Ovary (tissue), 7 donors: ENCODE measurements at regions not wholly inside any gene's neighbourhood (a gene's known extent, or its start where the extent isn't known, plus 50 kb on each side); places are given as distances from the start of the nearest gene placed in this dataset.
A peak's percentile ranks its signal among the peaks of the same experiment; 100 is the strongest.

Experiments
- DNase-seq, 5 donors: peaks; one replicate each; pipeline ENCODE4 v3.0.0-alpha.2; 2019 to 2020
- H3K27ac ChIP-seq, 2 donors: fragments of 200-600 bp; one replicate each; pipeline versions ENCODE4 v1.5.1 to v1.8.0; 2019 to 2022
- H3K27me3 ChIP-seq: fragments of 200-600 bp; one replicate; pipeline ENCODE4 v1.8.0; 2022
- H3K36me3 ChIP-seq: fragments of 200-600 bp; sonication (generic); one replicate; pipeline ENCODE4 v1.5.1; 2019
- H3K4me1 ChIP-seq: one replicate; pipeline ENCODE4 v1.8.1; 2013; ENCODE audit warnings: mild to moderate bottlenecking, moderate library complexity; ENCODE audit not compliant: insufficient read depth
- H3K4me3 ChIP-seq: fragments of 200-600 bp; sonication (generic); one replicate; pipeline ENCODE4 v1.5.1; 2017
- H3K9me3 ChIP-seq, 2 donors: fragments of 200-600 bp in 1 of 2; sonication (generic) in 1 of 2; one replicate each; pipeline versions ENCODE4 v1.5.1 to v1.8.1; 2013 to 2019; ENCODE audit warnings: mild to moderate bottlenecking in 1 of 2, moderate library complexity in 1 of 2
- EP300 ChIP-seq: sonication (generic); formaldehyde crosslinking; IDR thresholded peaks from one replicate; pipeline ENCODE4 v1.6.1; 2017; ENCODE audit warnings: antibody characterized with exemption
- POLR2A ChIP-seq: fragments of 450-650 bp; IDR thresholded peaks from one replicate; pipeline ENCODE4 v1.6.1; 2017; ENCODE audit warnings: antibody characterized with exemption, mild to moderate bottlenecking, moderate library complexity
- WGBS, 3 donors: extraction: QIAGEN DNeasy Blood & Tissue Kit in 1 of 3; methylation state at CpG; one replicate each; pipeline versions ENCODE4 v1.1.5 to v1.1.7; 2013 to 2017; 5-methylcytosine and 5-hydroxymethylcytosine counted together
- intact Hi-C, 4 donors: fragments of 100-400 bp; cut with DNase I; formaldehyde crosslinking; loops; one replicate each; pipeline versions ENCODE4 v1.11.0 to v1.15.1; 2022 to 2023
- TF ChIP-seq, protein P1 (sequence below), 3 donors: fragments of 450-650 bp in 2 of 3; fragments of 200-600 bp in 1 of 3; IDR thresholded peaks; one replicate each; pipeline versions ENCODE4 v1.5.1 to v1.8.0; 2016 to 2022; ENCODE audit warnings: antibody characterized with exemption in 3 of 3, mild to moderate bottlenecking in 1 of 3
- donor health status: DM: no; HTN: no; CAD: no; lungs with moderate emphysema.
- donor health status: DM: no; HTN: no; CAD: no.
- donor health status: Bipolar disorder and iron deficiency.
- donor health status: DM: no; HTN: no; CAD: no.
- donor health status: DM: yes; HTN: yes; CAD: no.

DNA sequence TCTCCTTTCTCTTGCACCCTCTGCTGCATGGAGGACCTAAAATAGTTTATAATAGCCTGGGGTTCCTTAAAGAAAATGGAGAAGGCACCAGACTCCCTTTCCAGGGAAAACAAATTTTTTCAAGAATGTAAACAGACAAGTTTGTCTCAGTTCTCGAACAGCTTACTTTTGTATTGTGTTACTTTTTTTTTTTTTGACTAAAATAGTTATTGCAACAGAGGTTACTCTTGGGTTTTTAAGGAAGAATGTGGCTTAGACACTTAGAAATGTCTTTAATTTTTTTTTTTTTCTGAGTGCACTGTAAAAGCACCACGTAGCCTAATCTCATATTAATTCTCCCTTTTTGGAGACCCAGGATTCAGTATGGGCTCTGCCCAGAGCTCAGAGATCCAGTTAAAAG lies 148.7 kb upstream of the CARMIL1 start:
- no peaks in the 10 kb centered on the region for H3K9me3 ChIP-seq
- intact Hi-C loops: no loop called here
- 4 to 12% (median 6%) methylated on average over 2 of the region's 2 CpGs for WGBS, 3 donors
- H3K4me3 ChIP-seq: no peak overlapping the region
- no peaks in the 10 kb centered on the region for H3K36me3 ChIP-seq
- DNase-seq: no peak
- TF ChIP-seq, protein P1, sequence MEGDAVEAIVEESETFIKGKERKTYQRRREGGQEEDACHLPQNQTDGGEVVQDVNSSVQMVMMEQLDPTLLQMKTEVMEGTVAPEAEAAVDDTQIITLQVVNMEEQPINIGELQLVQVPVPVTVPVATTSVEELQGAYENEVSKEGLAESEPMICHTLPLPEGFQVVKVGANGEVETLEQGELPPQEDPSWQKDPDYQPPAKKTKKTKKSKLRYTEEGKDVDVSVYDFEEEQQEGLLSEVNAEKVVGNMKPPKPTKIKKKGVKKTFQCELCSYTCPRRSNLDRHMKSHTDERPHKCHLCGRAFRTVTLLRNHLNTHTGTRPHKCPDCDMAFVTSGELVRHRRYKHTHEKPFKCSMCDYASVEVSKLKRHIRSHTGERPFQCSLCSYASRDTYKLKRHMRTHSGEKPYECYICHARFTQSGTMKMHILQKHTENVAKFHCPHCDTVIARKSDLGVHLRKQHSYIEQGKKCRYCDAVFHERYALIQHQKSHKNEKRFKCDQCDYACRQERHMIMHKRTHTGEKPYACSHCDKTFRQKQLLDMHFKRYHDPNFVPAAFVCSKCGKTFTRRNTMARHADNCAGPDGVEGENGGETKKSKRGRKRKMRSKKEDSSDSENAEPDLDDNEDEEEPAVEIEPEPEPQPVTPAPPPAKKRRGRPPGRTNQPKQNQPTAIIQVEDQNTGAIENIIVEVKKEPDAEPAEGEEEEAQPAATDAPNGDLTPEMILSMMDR (IDR thresholded peaks at IDR 0.05): no peak
- TF ChIP-seq EP300 (no peak), POLR2A (no peak)
- H3K4me1 ChIP-seq: peaks cover 6% of the 10 kb centered on the region
- H3K27me3 ChIP-seq: no peaks in the 10 kb centered on the region
- peak overlapping the region in 1 of 2 donors; percentile 36 for H3K27ac ChIP-seq

DNA sequence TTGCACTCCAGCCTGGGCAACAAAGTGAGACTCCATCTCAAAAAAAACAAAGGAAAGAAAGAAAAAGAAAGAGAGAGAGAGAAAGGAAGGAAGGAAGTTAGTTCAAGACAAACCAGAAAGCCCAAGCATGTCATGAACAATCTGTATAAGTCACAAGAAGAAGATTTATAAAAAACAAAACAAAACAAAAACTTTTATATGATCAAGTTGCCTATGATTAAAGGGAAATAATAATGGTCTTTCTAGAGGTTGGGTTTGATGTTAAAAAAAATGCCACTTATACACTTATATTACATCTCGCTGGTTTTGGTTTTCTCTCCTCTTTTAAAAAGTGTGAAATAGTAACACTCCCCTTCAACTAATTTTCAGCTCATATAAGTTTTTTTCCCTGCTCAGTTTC lies 146.2 kb upstream of the CARMIL1 start:
- H3K27ac ChIP-seq: peak overlapping the region in 1 of 2 donors; percentile 6

GRCh38 chr6:25133568-25133967 lies 145.6 kb upstream of the CARMIL1 start:
- DNase-seq: no peak
- WGBS, 3 donors: 10 to 23% (median 15%) methylated on average over 1 of the region's 1 CpG
- TF ChIP-seq, protein P1 (IDR thresholded peaks at IDR 0.05): no peak
- TF ChIP-seq POLR2A (no peak), EP300 (no peak)
- intact Hi-C loops: no loop called here
- Histone ChIP-seq H3K36me3 (no peaks in the 10 kb centered on the region), H3K9me3 (no peaks in the 10 kb centered on the region), H3K27ac (no peak overlapping the region), H3K27me3 (no peaks in the 10 kb centered on the region), H3K4me1 (peaks cover 4% of the 10 kb centered on the region), H3K4me3 (no peak overlapping the region)

More for the DNA sequence above, 146.2 kb upstream of the CARMIL1 start:
- Histone ChIP-seq H3K4me1 (peaks cover 4% of the 10 kb centered on the region), H3K27me3 (no peaks in the 10 kb centered on the region), H3K9me3 (no peaks in the 10 kb centered on the region), H3K4me3 (no peak overlapping the region), H3K36me3 (no peaks in the 10 kb centered on the region)
- no peak for DNase-seq
- 95 to 97% (median 96%) methylated on average over 1 of the region's 1 CpG for WGBS, 3 donors
- intact Hi-C loops: no loop called here
- TF ChIP-seq, protein P1 (IDR thresholded peaks at IDR 0.05): no peak
- no peak for TF ChIP-seq POLR2A
- no peak for TF ChIP-seq EP300

DNA sequence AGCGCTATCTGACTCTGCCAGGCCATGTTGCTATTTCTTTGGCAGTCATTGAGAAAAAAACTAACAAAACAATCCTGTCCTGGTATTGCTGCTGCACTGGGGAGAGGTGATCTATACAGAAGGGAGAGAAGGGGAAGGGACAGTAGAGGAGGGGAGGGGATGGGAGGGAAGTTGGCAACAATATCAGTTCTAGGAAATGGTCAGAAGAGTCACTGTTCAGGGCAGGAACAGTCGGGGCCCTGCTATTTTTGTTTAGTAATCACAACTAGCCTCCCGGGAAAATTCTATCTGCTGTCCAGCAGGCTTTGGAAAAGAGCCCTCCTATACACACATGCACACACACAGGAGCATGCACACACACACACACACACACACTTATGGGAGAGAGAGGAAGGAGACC lies 142.3 kb upstream of the CARMIL1 start:
- Histone ChIP-seq H3K4me1 (no peaks in the 10 kb centered on the region), H3K27ac (peak overlapping the region; percentile 9 to 57), H3K9me3 (no peaks in the 10 kb centered on the region), H3K27me3 (no peaks in the 10 kb centered on the region), H3K4me3 (peak overlapping the region; percentile 40), H3K36me3 (no peaks in the 10 kb centered on the region)
- peak in 3 of 5 donors; percentile 22 to 40 (median 27) for DNase-seq
- WGBS, 3 donors: 23 to 28% (median 26%) methylated on average over 3 of the region's 3 CpGs
- TF ChIP-seq, protein P1 (IDR thresholded peaks at IDR 0.05): no peak
- no peak for TF ChIP-seq EP300
- TF ChIP-seq POLR2A: no peak
- intact Hi-C loops: no loop called here

DNA sequence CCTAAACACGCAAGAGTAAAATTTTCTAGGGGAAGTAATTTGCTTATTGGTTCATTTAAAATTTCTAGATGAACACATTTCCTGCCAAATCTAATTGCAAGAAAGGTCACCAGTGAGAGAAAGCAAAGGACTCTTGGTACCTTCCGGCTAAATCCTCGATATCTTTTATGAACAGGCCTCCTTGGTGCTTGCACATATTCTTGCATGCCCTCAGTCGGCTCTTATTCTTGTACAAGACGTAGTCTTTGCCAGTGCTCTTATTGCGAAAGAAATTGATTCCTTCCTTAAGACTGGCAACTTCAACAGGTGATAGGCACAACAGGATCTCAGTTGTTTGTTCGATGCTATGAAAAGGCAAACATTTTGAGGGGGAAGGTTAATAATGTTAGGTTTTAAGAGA lies 141.7 kb upstream of the CARMIL1 start:
- DNase-seq: no peak
- TF ChIP-seq EP300: no peak
- TF ChIP-seq, protein P1 (IDR thresholded peaks at IDR 0.05): no peak
- TF ChIP-seq POLR2A: no peak
- Histone ChIP-seq H3K27ac (peak overlapping the region; percentile 33 to 80), H3K4me3 (peak overlapping the region; percentile 40), H3K4me1 (no peaks in the 10 kb centered on the region), H3K9me3 (no peaks in the 10 kb centered on the region), H3K36me3 (no peaks in the 10 kb centered on the region), H3K27me3 (no peaks in the 10 kb centered on the region)
- intact Hi-C loops: no loop called here
- WGBS, 3 donors: 26 to 43% (median 36%) methylated on average over 7 of the region's 7 CpGs
